DND-41 (cell line): ENCODE measurements at regions not wholly inside any gene's neighbourhood (a gene's known extent, or its start where the extent isn't known, plus 50 kb on each side); places are given as distances from the start of the nearest gene placed in this dataset.

ENCODE experiments used
- EZH2 ChIP-seq: IDR thresholded peaks from 3 replicates; pipeline ENCODE4 v1.6.1; 2012; ENCODE audit warnings: borderline replicate concordance, low read depth, mild to moderate bottlenecking, moderate library complexity, low read length, inconsistent platforms; ENCODE audit not compliant: severe bottlenecking
- TF ChIP-seq, protein P1 (sequence below): IDR thresholded peaks from 2 replicates; pipeline ENCODE4 v1.5.1; 2012; ENCODE audit warnings: borderline replicate concordance, low read length, moderate library complexity, mild to moderate bottlenecking; ENCODE audit not compliant: poor library complexity, severe bottlenecking; ENCODE audit errors: extremely low read depth

DNA sequence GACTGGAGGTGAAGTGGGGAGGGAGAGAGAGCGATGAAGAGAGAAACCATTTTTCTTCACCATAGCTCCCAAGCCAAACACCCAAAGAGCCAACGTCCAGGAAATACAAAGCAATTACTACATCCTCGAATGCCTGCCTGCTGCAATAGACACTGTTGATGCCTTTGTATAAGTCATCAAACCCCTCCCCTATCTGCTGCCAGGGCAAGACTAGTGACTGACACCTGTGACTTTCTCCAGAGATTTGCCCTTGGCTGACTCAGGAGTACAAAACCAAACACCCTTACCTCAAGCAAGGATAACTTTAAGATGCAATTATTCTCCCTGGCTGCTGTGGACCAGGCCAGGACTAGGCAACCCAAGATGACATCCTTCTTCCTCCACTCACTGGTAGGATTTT lies 81.8 kb upstream of the RASA1 start:
- TF ChIP-seq, protein P1, sequence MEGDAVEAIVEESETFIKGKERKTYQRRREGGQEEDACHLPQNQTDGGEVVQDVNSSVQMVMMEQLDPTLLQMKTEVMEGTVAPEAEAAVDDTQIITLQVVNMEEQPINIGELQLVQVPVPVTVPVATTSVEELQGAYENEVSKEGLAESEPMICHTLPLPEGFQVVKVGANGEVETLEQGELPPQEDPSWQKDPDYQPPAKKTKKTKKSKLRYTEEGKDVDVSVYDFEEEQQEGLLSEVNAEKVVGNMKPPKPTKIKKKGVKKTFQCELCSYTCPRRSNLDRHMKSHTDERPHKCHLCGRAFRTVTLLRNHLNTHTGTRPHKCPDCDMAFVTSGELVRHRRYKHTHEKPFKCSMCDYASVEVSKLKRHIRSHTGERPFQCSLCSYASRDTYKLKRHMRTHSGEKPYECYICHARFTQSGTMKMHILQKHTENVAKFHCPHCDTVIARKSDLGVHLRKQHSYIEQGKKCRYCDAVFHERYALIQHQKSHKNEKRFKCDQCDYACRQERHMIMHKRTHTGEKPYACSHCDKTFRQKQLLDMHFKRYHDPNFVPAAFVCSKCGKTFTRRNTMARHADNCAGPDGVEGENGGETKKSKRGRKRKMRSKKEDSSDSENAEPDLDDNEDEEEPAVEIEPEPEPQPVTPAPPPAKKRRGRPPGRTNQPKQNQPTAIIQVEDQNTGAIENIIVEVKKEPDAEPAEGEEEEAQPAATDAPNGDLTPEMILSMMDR, result no peak
- TF ChIP-seq EZH2, result no peak
